Thoracic aorta (tissue), 2 donors: ENCODE measurements at regions not wholly inside any gene's neighbourhood (a gene's known extent, or its start where the extent isn't known, plus 50 kb on each side); places are given as distances from the start of the nearest gene placed in this dataset.
"Not testable (repeated sequence)": the region's sequence is repeated elsewhere in the genome, so short reads cannot be mapped to it uniquely, and the experiment has no call there.

Source experiments
- ATAC-seq: fragments of 150-250 bp; one replicate; pipeline ENCODE4 v1.8.0; 2017; ENCODE audit warnings: low read depth; ENCODE audit not compliant: insufficient number of reproducible peaks, low FRiP score
- DNase-seq: peaks from one replicate; pipeline ENCODE4 v3.0.0-alpha.2; 2020; ENCODE audit warnings: low spot score
- H3K27ac ChIP-seq, 2 donors: fragments of 200-600 bp; sonication (generic); 1 replicate in 1 of 2; 2 replicates in 1 of 2; pipeline ENCODE4 v1.5.1; 2016; ENCODE audit warnings: mild to moderate bottlenecking in 2 of 2, moderate library complexity in 2 of 2
- H3K27me3 ChIP-seq: fragments of 200-600 bp; sonication (generic); replicated peaks from 2 replicates; pipeline ENCODE4 v1.6.0; 2016; ENCODE audit warnings: mild to moderate bottlenecking; ENCODE audit not compliant: insufficient read depth
- H3K36me3 ChIP-seq: fragments of 200-600 bp; sonication (generic); one replicate; pipeline ENCODE4 v1.5.1; 2016
- H3K4me1 ChIP-seq, 2 donors: fragments of 200-600 bp; sonication (generic); 1 replicate in 1 of 2; 2 replicates in 1 of 2; pipeline versions ENCODE4 v1.5.1 to v1.6.0; 2016; ENCODE audit warnings: low read depth in 2 of 2, mild to moderate bottlenecking in 1 of 2; ENCODE audit not compliant: control insufficient read depth in 1 of 2
- H3K4me3 ChIP-seq: fragments of 200-600 bp; sonication (generic); 2 replicates; pipeline ENCODE4 v1.5.1; 2016; ENCODE audit warnings: mild to moderate bottlenecking
- H3K9me3 ChIP-seq: fragments of 200-600 bp; sonication (generic); 2 replicates; pipeline ENCODE4 v1.5.1; 2016
- CTCF ChIP-seq: fragments of 200-600 bp; sonication (generic); IDR thresholded peaks from one replicate; pipeline ENCODE4 v1.5.1; 2019; ENCODE audit warnings: antibody characterized with exemption

GRCh38 chr5:34552686-34553085, 103.4 kb upstream of the RAI14 start:
- Histone ChIP-seq H3K4me3 (no peak overlapping the region), H3K9me3 (no peaks in the 10 kb centered on the region), H3K4me1 (peaks cover 23 to 54% of the 10 kb centered on the region in 2 donors), H3K27me3 (no peaks in the 10 kb centered on the region), H3K36me3 (no peaks in the 10 kb centered on the region), H3K27ac (peak overlapping the region; percentile 46 to 79)
- ATAC-seq (no peak), DNase-seq (no peak)
- no peak for TF ChIP-seq CTCF

- Histone ChIP-seq H3K27ac (peak overlapping the region; percentile 46 to 79), H3K36me3 (no peaks in the 10 kb centered on the region), H3K4me1 (peaks cover 23 to 50% of the 10 kb centered on the region in 2 donors), H3K9me3 (no peaks in the 10 kb centered on the region), H3K27me3 (no peaks in the 10 kb centered on the region), H3K4me3 (no peak overlapping the region)
- no peak for TF ChIP-seq CTCF
- no peak for ATAC-seq
- no peak for DNase-seq
Observed at GRCh38 chr5:34553581-34553980, 102.5 kb upstream of the RAI14 start.

GRCh38 chr5:34554641-34555040, 101.5 kb upstream of the RAI14 start:
- Histone ChIP-seq H3K4me3 (no peak overlapping the region), H3K36me3 (no peaks in the 10 kb centered on the region), H3K9me3 (no peaks in the 10 kb centered on the region), H3K27ac (no peak overlapping the region), H3K27me3 (no peaks in the 10 kb centered on the region), H3K4me1 (peaks cover 23 to 46% of the 10 kb centered on the region in 2 donors)
- no peak for ATAC-seq
- DNase-seq, result no peak
- no peak for TF ChIP-seq CTCF

- TF ChIP-seq CTCF, result no peak
- no peak for DNase-seq
- Histone ChIP-seq H3K27ac (no peak overlapping the region), H3K9me3 (no peaks in the 10 kb centered on the region), H3K4me3 (no peak overlapping the region), H3K36me3 (no peaks in the 10 kb centered on the region), H3K27me3 (no peaks in the 10 kb centered on the region), H3K4me1 (peaks cover 23 to 46% of the 10 kb centered on the region in 2 donors)
- no peak for ATAC-seq
Observed at GRCh38 chr5:34555699-34556508, 100.2 kb upstream of the RAI14 start.

GRCh38 chr5:34556509-34556782, 99.7 kb upstream of the RAI14 start:
- Histone ChIP-seq H3K27ac (no peak overlapping the region), H3K4me3 (no peak overlapping the region), H3K9me3 (no peaks in the 10 kb centered on the region), H3K27me3 (no peaks in the 10 kb centered on the region), H3K4me1 (peaks cover 23 to 45% of the 10 kb centered on the region in 2 donors), H3K36me3 (no peaks in the 10 kb centered on the region)
- DNase-seq, result no peak
- no peak for ATAC-seq
- TF ChIP-seq CTCF, result no peak

- H3K9me3 ChIP-seq, result not testable (repeated sequence)
Observed at GRCh38 chr5:34561581-34561980, 94.5 kb upstream of the RAI14 start.

More at GRCh38 chr5:34561581-34561980, 94.5 kb upstream of the RAI14 start:
- H3K4me1 ChIP-seq, result peaks cover 3 to 18% of the 10 kb centered on the region in 2 donors
- H3K36me3 ChIP-seq, DNase-seq, H3K27ac ChIP-seq, ATAC-seq, H3K27me3 ChIP-seq, H3K4me3 ChIP-seq: not testable (repeated sequence)
